ENCODE measurements at regions not wholly inside any gene's neighbourhood (a gene's known extent, or its start where the extent isn't known, plus 50 kb on each side); places are given as distances from the start of the nearest gene placed in this dataset.

GRCh38 chr18:34943587-34943986, 97.6 kb upstream of the MAPRE2 start:
- intact Hi-C loops (cut with micrococcal nuclease): no loop called here
- Histone ChIP-seq H2AK9ac (replicated peaks; ENCODE audit: low read depth, low read length, poor library complexity) (no peak overlapping the region), H4K91ac (ENCODE audit: insufficient read depth, low read depth, low read length) (no peak overlapping the region), H2BK5ac (ENCODE audit: low read depth, low read length, poor library complexity, severe bottlenecking) (no peak overlapping the region), H3K27ac (ENCODE audit: insufficient read depth, low read length) (no peak overlapping the region), H3K9me1 (ENCODE audit: insufficient read depth, low read length) (no peaks in the 10 kb centered on the region), H3K27me3 (ENCODE audit: control insufficient read depth, insufficient read depth, low read length) (no peaks in the 10 kb centered on the region; the same call in 1 of the 2 replicates), H3K9ac (ENCODE audit: low read depth, low read length) (no peak overlapping the region), H3K4me2 (ENCODE audit: low read depth, low read length) (no peak overlapping the region), H3K36me3 (ENCODE audit: control insufficient read depth, insufficient read depth, low read length) (no peaks in the 10 kb centered on the region), H3K4me1 (ENCODE audit: control insufficient read depth, insufficient read depth, low read length) (peaks cover 3% of the 10 kb centered on the region), H2AFZ (replicated peaks; ENCODE audit: low read length, poor library complexity) (no peak overlapping the region), H3K4ac (ENCODE audit: low read depth, low read length) (no peak overlapping the region), H2AK5ac (ENCODE audit: low read depth, low read length) (no peak overlapping the region), H3K56ac (ENCODE audit: extremely low read depth, insufficient read depth, low read length) (no peak overlapping the region), H4K8ac (ENCODE audit: low read depth in 2 of 2, low read length in 2 of 2) (no peak overlapping the region), H3K4me3 (ENCODE audit: insufficient read depth, low read depth, low read length) (no peak overlapping the region), H3K18ac (ENCODE audit: low read depth, low read length) (no peak overlapping the region), H3K79me1 (ENCODE audit: low read depth in 1 of 2, low read length in 2 of 2) (no peaks in the 10 kb centered on the region), H2BK120ac (ENCODE audit: low read depth, low read length) (no peak overlapping the region), H2BK20ac (ENCODE audit: low read depth, low read length) (no peak overlapping the region), H3K23ac (ENCODE audit: low read depth, low read length) (no peak overlapping the region), H3K9me3 (ENCODE audit: control insufficient read depth, insufficient read depth, low read length) (no peaks in the 10 kb centered on the region), H4K5ac (ENCODE audit: low read depth, low read length) (no peak overlapping the region), H2BK15ac (ENCODE audit: low read depth, low read length) (no peak overlapping the region), H4K20me1 (ENCODE audit: insufficient read depth, low read length) (no peaks in the 10 kb centered on the region), H3K14ac (replicated peaks; ENCODE audit: low read depth, low read length) (no peak overlapping the region)
- ChIA-PET POLR2A (ENCODE audit: unreplicated experiment) (no interaction called here), CTCF (interaction anchor here (1.3 kb wide), 1 partner anchor 200 kb away, joined by 4 read pairs; no protein-coding TSS in a partner anchor)
- BruUV-seq (replicated peaks): no TSS peak
- WGBS, 2 experiments (ENCODE audit: extremely low coverage in 2 of 2, insufficient read length in 1 of 2): no CpG with 5 or more reads among the region's 2 CpGs
- ATAC-seq (ENCODE audit: low read depth) (no peak), DNase-seq (no peak)
- in situ Hi-C loops (cut with MboI; ENCODE audit: low sequenced_read_pairs): no loop called here
- TF ChIP-seq USF2 (IDR thresholded peaks at IDR 0.05; ENCODE audit: low read depth, low read length) (no peak), CTCF (conservative IDR thresholded peaks at IDR 0.05; ENCODE audit: low read depth, low read length) (no peak), BHLHE40 (IDR thresholded peaks at IDR 0.05; ENCODE audit: low read depth, low read length) (no peak), MXI1 (IDR thresholded peaks at IDR 0.05; ENCODE audit: borderline replicate concordance, low read depth, low read length) (no peak), FOS (IDR thresholded peaks at IDR 0.05; ENCODE audit: low read depth, low read length) (no peak), RFX5 (IDR thresholded peaks at IDR 0.05; ENCODE audit: low read depth, low read length) (no peak), RCOR1 (IDR thresholded peaks at IDR 0.05; ENCODE audit: insufficient replicate concordance, low read length) (no peak), MAFK (IDR thresholded peaks at IDR 0.05; ENCODE audit: low read depth, low read length) (no peak), SMC3 (IDR thresholded peaks at IDR 0.05; ENCODE audit: low read depth, low read length) (no peak), RAD21 (IDR thresholded peaks at IDR 0.05; ENCODE audit: low read length) (no peak), CEBPB (IDR thresholded peaks at IDR 0.05; ENCODE audit: low read depth, low read length) (no peak), NFE2L2 (IDR thresholded peaks at IDR 0.05; ENCODE audit: low read depth, low read length) (no peak), ELK1 (IDR thresholded peaks at IDR 0.05; ENCODE audit: borderline replicate concordance, low read depth, low read length) (no peak), CHD1 (IDR thresholded peaks at IDR 0.05; ENCODE audit: low read depth, low read length) (no peak)
- dilution Hi-C loops (cut with HindIII; ENCODE audit: low sequenced_read_pairs, unreplicated experiment): no loop called here
